ENCODE measurements at regions not wholly inside any gene's neighbourhood (a gene's known extent, or its start where the extent isn't known, plus 50 kb on each side); places are given as distances from the start of the nearest gene placed in this dataset.
"Not testable (repeated sequence)": the region's sequence is repeated elsewhere in the genome, so short reads cannot be mapped to it uniquely, and the experiment has no call there.

GRCh38 chr4:71107726-71108125, 114.3 kb downstream of the DCK start:
- DNase-seq, result no peak
- intact Hi-C loops (cut with micrococcal nuclease), result no loop called here
- no peak for ATAC-seq (ENCODE audit: low read depth)
- no peak for TF ChIP-seq CTCF (IDR thresholded peaks at IDR 0.05)
- ChIA-PET CTCF (no interaction called here), POLR2A (no interaction called here)
- H3K4me1 Mint-ChIP-seq, result peaks cover 17% of the 10 kb centered on the region
- no peaks in the 10 kb centered on the region for H3K36me3 Mint-ChIP-seq (ENCODE audit: low read depth)
- H3K9me3 Mint-ChIP-seq, result no peaks in the 10 kb centered on the region
- H3K4me3 Mint-ChIP-seq, result no peak overlapping the region
- H3K27me3 Mint-ChIP-seq, result no peaks in the 10 kb centered on the region
- no peak overlapping the region for H3K27ac Mint-ChIP-seq

DNA sequence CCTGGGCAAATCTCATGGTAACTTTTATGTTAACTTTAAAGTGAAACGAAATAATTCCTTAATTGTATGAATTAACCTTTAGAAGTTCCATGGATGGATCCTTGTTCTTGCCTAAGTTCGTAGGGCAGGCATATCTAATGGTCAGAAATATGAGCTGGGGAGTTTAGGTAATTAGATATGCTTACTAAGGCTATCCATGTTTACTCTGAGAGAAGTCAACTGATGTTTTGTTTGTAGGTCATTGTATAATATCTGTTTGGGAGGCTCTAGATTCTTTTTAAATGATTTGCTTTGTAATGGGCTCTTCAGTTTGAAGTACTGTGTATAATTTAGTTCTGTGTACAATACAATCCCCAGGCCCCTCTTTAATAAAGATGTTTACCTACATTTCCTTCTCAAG, 117.0 kb downstream of the DCK start:
- DNase-seq, result no peak
- CTCF ChIA-PET, result no interaction called here
- Mint-ChIP-seq H3K4me3 (no peak overlapping the region), H3K4me1 (peaks cover 17% of the 10 kb centered on the region), H3K36me3 (ENCODE audit: low read depth) (no peaks in the 10 kb centered on the region), H3K27me3 (no peaks in the 10 kb centered on the region), H3K27ac (no peak overlapping the region), H3K9me3 (no peaks in the 10 kb centered on the region)
- intact Hi-C loops (cut with micrococcal nuclease), result no loop called here
- POLR2A ChIA-PET, result no interaction called here
- no peak for ATAC-seq (ENCODE audit: low read depth)
- no peak for TF ChIP-seq CTCF (IDR thresholded peaks at IDR 0.05)

DNA sequence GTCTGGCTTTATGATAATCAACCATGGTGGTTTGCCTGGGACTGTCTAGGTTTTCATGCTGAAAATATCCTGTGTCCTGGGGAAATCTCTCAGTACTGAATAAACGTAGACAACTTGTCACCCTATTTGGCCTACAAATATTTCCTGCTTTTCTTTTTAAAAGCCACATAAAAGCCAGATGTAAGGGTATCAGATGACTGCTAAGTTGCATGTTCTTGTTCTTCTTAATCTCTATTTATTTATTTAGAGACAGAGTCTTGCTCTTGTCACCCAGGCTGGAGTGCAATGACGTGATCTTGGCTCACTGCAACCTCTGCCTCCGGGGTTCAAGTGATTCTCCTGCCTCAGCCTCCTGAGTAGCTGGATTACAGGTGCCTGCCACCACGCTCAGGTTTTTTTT, 117.7 kb downstream of the DCK start:
- H3K27ac Mint-ChIP-seq; H3K4me3 Mint-ChIP-seq; CTCF ChIA-PET; DNase-seq; intact Hi-C loops (cut with micrococcal nuclease); H3K9me3 Mint-ChIP-seq; H3K36me3 Mint-ChIP-seq (ENCODE audit: low read depth); H3K27me3 Mint-ChIP-seq; ATAC-seq (ENCODE audit: low read depth); POLR2A ChIA-PET: not testable (repeated sequence)
- H3K4me1 Mint-ChIP-seq, result peaks cover 17% of the 10 kb centered on the region

DNA sequence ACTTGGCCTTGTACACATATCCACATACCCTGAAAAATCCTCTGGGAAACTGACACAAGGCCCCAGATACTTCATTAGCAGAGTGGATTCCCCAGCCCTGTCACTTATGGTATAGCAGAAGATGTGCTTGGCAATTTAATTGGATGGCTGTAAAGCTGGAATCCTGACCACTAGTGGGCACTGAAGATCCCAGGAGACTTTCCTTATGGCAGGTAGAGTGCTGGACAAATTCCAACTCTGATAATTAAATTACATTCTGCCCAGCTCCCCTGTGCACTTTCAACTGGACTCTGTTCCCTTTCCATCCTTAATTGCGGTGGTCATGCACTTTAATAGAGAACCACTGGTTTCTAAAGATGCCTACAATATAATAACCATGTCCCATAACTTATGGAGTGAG, 119.8 kb downstream of the DCK start:
- ChIA-PET POLR2A (no interaction called here), CTCF (no interaction called here)
- TF ChIP-seq CTCF (IDR thresholded peaks at IDR 0.05), result no peak
- DNase-seq (no peak), ATAC-seq (ENCODE audit: low read depth) (no peak)
- Mint-ChIP-seq H3K27me3 (no peaks in the 10 kb centered on the region), H3K9me3 (no peaks in the 10 kb centered on the region), H3K27ac (no peak overlapping the region), H3K36me3 (ENCODE audit: low read depth) (no peaks in the 10 kb centered on the region), H3K4me1 (peaks cover 5% of the 10 kb centered on the region), H3K4me3 (no peak overlapping the region)
- intact Hi-C loops (cut with micrococcal nuclease), result no loop called here

DNA sequence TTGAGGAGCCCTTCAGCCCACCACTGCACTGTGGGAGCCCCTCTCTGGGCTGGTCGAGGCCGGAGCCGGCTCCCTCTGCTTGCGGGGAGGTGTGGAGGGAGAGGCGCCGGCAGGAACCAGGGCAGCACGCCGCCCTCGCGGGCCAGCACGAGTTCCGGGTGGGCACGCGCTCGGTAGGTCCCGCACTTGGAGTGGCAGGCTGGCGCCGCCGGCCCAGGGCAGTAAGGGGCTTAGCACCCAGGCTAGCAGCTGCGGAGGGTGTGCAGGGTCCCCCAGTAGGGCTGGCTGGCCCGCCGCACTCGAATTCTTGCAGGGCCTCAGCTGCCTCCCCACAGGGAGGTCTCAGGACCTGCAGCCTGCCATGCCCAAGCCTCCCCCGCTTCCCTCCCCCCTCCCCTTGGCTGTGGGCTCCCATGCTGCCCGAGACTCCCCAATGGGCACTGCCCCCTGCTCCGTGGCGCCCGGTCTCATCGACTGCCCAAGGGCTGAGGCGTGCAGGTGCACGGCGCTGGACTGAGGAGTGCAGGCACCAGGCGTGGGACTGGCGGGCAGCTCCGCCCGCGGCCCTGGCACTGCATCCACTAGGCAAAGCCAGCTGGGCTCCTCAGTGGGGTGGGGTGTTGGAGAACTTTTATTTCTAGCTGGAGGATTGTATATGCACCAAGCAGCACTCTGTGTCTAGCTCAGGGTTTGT, 127.5 kb downstream of the DCK start:
- ChIA-PET POLR2A (no interaction called here), CTCF (no interaction called here)
- Mint-ChIP-seq H3K4me1 (no peaks in the 10 kb centered on the region), H3K27me3 (peaks cover 12% of the 10 kb centered on the region), H3K36me3 (ENCODE audit: low read depth) (no peaks in the 10 kb centered on the region), H3K4me3 (no peak overlapping the region), H3K9me3 (peaks cover 2% of the 10 kb centered on the region), H3K27ac (no peak overlapping the region)
- no peak for ATAC-seq (ENCODE audit: low read depth)
- intact Hi-C loops (cut with micrococcal nuclease), result no loop called here
- DNase-seq, result no peak
- TF ChIP-seq CTCF (IDR thresholded peaks at IDR 0.05), result no peak

GRCh38 chr4:71123951-71124350, 130.5 kb downstream of the DCK start:
- POLR2A ChIA-PET, result no interaction called here
- Mint-ChIP-seq H3K9me3 (peaks cover 2% of the 10 kb centered on the region), H3K4me1 (no peaks in the 10 kb centered on the region), H3K36me3 (ENCODE audit: low read depth) (no peaks in the 10 kb centered on the region), H3K27me3 (peaks cover 16% of the 10 kb centered on the region), H3K27ac (no peak overlapping the region), H3K4me3 (no peak overlapping the region)
- TF ChIP-seq CTCF (IDR thresholded peaks at IDR 0.05), result no peak
- CTCF ChIA-PET, result no interaction called here
- intact Hi-C loops (cut with micrococcal nuclease), result no loop called here
- DNase-seq, result no peak
- no peak for ATAC-seq (ENCODE audit: low read depth)
